ENCODE measurements at regions not wholly inside any gene's neighbourhood (a gene's known extent, or its start where the extent isn't known, plus 50 kb on each side); places are given as distances from the start of the nearest gene placed in this dataset.

GRCh38 chr1:221415651-221416050 lies 326.2 kb downstream of the DUSP10 start:
- H3K4me3 ChIP-seq (ENCODE audit: low read length) = no peak overlapping the region
- no peak for TF ChIP-seq CTCF (conservative IDR thresholded peaks at IDR 0.05; ENCODE audit: low read length)
- DNase-seq (ENCODE audit: low read depth) = no peak

DNA sequence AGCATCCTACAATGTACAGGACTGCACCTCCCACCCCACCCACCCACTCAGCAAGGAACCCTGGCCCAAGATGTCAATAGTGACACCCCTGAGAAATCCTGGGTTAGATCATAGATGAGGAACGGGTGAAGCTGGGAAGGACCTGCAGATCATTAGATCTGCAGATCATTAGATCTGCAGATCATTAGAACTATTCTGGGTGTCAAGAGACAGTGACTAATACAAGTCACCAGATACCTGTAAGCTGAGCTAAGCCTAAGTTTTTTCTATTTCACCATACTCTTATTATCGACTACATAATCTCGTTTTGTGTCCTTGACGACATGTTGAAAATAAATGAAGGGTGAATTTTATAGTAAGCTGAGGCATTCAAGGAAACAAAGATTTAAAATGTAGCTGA lies 325.7 kb downstream of the DUSP10 start:
- no peak for TF ChIP-seq CTCF (conservative IDR thresholded peaks at IDR 0.05; ENCODE audit: low read length)
- no peak overlapping the region for H3K4me3 ChIP-seq (ENCODE audit: low read length)
- no peak for DNase-seq (ENCODE audit: low read depth)

DNA sequence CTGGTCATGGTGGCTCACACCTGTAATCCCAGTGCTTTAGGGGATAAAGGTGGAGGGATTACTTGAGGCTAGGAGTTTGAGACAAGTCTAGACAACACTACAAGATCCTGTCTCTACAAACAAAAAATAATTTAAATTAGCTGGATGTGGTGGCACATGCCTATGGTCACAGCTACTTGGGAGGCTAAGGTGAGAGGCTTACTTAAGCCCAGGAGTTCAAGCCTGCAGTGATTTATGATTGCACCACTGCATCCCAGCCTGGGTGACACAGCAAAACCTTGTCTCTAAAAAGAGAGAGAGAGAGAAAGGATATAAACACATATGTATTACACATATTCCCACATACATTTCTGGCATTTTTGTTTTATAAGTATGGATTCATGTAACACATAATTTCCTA lies 325.2 kb downstream of the DUSP10 start:
- H3K4me3 ChIP-seq (ENCODE audit: low read length) = no peak overlapping the region
- DNase-seq (ENCODE audit: low read depth) = no peak
- no peak for TF ChIP-seq CTCF (conservative IDR thresholded peaks at IDR 0.05; ENCODE audit: low read length)

DNA sequence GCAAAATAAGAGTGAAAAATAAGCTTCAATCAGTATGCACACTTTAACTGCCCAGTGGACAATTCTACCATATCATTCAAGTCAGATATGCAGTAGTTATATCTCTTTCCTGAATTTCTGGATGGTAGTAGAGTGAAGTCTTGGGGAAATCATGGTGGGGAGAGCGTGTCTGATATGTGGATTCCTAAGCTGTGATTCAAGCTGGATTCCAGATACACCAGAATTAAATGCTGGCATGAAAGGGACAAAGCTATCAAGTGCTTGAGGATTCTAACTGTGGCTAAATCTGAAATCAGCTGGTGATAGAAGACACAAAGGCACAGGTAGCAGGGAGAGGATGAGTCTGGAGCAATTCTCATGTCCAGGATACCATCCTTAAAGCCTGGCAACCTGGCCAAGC lies 323.5 kb downstream of the DUSP10 start:
- no peak overlapping the region for H3K4me3 ChIP-seq (ENCODE audit: low read length)
- DNase-seq (ENCODE audit: low read depth) = peak; percentile 68
- TF ChIP-seq CTCF (conservative IDR thresholded peaks at IDR 0.05; ENCODE audit: low read length) = no peak

GRCh38 chr1:221419513-221420095 lies 322.3 kb downstream of the DUSP10 start:
- no peak for TF ChIP-seq CTCF (conservative IDR thresholded peaks at IDR 0.05; ENCODE audit: low read length)
- H3K4me3 ChIP-seq (ENCODE audit: low read length) = no peak overlapping the region
- DNase-seq (ENCODE audit: low read depth) = peak; percentile 96

- peak; percentile 47 for DNase-seq (ENCODE audit: low read depth)
- no peak overlapping the region for H3K4me3 ChIP-seq (ENCODE audit: low read length)
- no peak for TF ChIP-seq CTCF (conservative IDR thresholded peaks at IDR 0.05; ENCODE audit: low read length)
Measured at GRCh38 chr1:221429264-221429663, 312.6 kb downstream of the DUSP10 start.

GRCh38 chr1:221430152-221430960 lies 311.5 kb downstream of the DUSP10 start:
- DNase-seq (ENCODE audit: low read depth) = no peak
- no peak for TF ChIP-seq CTCF (conservative IDR thresholded peaks at IDR 0.05; ENCODE audit: low read length)
- H3K4me3 ChIP-seq (ENCODE audit: low read length) = no peak overlapping the region

Data from AG10803 (cell line).